HG03097 (cell line): ENCODE measurements at regions not wholly inside any gene's neighbourhood (a gene's known extent, or its start where the extent isn't known, plus 50 kb on each side); places are given as distances from the start of the nearest gene placed in this dataset.
"Not testable (repeated sequence)": the region's sequence is repeated elsewhere in the genome, so short reads cannot be mapped to it uniquely, and the experiment has no call there.

Experiments used
- ATAC-seq: cut with Tn5 transposase; IDR thresholded peaks from one replicate; pipeline ENCODE4 v1.9.1; 2021; ENCODE audit not compliant: unreplicated experiment, low FRiP score

GRCh38 chr17:83202002-83203000 is 122.9 kb downstream of the METRNL start:
- ATAC-seq: no peak

- no peak for ATAC-seq
Observed at GRCh38 chr17:83203073-83203471, 123.7 kb downstream of the METRNL start.

GRCh38 chr17:83203472-83204221 is 124.2 kb downstream of the METRNL start:
- no peak for ATAC-seq

- no peak for ATAC-seq
Observed at GRCh38 chr17:83204230-83204725, 124.9 kb downstream of the METRNL start.

- not testable (repeated sequence) for ATAC-seq
Observed at GRCh38 chr17:83204736-83205386, 125.5 kb downstream of the METRNL start.

- ATAC-seq: not testable (repeated sequence)
Observed at GRCh38 chr17:83205387-83206035, 126.1 kb downstream of the METRNL start.

GRCh38 chr17:83206036-83206394 is 126.6 kb downstream of the METRNL start:
- not testable (repeated sequence) for ATAC-seq

GRCh38 chr17:83206819-83207588 is 127.6 kb downstream of the METRNL start:
- ATAC-seq: not testable (repeated sequence)

GRCh38 chr17:83247001-83247400 is 167.6 kb downstream of the METRNL start:
- not testable (repeated sequence) for ATAC-seq
